NCI-H524 (cell line): ENCODE measurements at regions not wholly inside any gene's neighbourhood (a gene's known extent, or its start where the extent isn't known, plus 50 kb on each side); places are given as distances from the start of the nearest gene placed in this dataset.
"Not testable (repeated sequence)": the region's sequence is repeated elsewhere in the genome, so short reads cannot be mapped to it uniquely, and the experiment has no call there.

Experiments used
- DNase-seq, 2 experiments: peaks; one replicate each; lab custom pipeline; 2025; lab: John Stamatoyannopoulos, UW

GRCh38 chr7:106713452-106713851, 52.5 kb upstream of the CCDC71L start:
- DNase-seq, result not testable (repeated sequence)

- DNase-seq, result not testable (repeated sequence)
These were observed 53.9 kb upstream of the CCDC71L start for GRCh38 chr7:106714590-106715442.

DNA sequence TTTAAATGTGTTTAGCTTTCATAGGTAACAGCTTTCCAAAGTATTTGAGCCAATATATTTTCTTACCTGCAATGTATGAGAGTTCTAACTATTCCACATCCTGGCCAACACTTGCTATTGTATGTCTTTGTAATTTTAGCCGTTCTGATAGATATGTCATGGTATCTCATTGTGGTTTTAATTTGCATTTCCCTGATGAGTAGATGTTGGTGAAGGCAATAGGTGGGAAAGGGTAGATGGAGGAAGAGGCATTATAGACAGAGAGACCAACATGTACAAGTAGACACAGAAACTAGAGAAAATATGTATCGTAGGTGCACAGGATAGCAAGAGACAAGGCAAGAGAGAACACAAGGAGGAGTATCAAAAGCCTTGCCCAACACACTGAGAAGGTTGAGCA, 54.8 kb upstream of the CCDC71L start:
- DNase-seq, result no peak

GRCh38 chr7:106717254-106717954, 56.4 kb upstream of the CCDC71L start:
- no peak for DNase-seq

- no peak for DNase-seq
These were observed 57.3 kb upstream of the CCDC71L start for GRCh38 chr7:106717955-106718871.

DNA sequence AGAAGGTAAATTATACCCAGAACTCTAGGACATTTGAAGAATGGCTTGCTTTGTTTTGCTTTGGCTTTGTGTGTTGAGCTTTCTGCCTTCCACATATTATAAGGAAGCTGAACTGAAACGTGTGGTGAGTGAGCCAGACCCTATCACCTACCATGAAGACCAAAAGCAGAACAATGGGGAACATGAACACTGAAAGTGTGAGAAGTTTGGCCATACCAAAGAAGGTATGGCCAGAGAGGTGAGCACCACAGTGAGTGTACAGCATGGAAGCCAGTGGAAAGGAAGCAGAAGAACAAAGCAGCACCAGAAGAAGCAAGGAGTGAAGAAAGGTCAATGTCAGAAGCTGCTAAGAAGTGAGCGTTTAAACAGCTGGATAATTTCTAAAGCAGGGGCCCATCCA, 59.7 kb upstream of the CCDC71L start:
- DNase-seq, result no peak

DNA sequence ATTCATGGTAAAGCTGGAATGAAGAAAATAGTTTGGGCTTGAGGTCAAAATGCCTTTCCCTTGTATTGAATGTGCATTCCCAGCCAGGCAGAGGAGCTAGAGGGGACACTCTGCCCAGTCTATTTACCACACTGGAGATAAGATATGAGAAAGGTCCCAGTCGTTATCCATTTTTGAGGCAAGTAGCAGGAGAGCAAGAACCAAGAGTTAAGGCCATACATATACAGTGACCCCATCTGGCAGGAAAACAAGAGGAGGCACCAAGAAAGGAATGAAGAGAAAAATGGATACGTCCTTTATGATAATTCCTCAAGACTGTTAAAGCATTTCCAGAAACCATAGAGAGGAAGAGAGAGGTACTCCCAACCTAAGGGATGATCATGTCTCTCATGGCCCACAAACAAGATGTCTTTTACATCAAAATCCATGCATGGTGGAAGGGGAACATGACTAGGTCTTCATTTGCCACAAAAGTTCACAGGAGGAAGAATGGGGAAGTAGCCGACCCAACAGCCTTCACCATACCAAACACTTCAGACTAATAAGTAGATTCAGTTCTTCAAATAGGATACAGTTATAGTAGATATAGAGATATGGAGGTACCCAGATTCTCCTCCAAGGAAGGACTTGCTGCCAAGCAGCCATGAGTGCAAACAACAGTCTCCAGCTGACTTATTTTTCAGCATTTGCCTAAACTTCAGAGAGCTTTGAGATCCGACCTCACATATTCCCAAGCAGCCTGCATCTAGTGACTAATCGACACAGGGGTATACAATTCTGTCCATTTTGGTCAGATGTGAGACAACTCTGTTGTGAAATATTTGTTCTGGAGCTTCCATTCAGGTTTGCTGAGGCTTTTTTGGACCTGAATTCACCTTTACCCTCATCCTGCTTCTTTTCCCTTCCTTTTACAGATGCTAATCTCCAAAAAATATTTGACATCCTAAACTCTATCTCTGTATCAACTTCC, 61.1 kb upstream of the CCDC71L start:
- no peak for DNase-seq

- DNase-seq, result no peak
These were observed 62.4 kb upstream of the CCDC71L start for GRCh38 chr7:106723398-106723797.

- DNase-seq, result no peak
These were observed 68.9 kb upstream of the CCDC71L start for GRCh38 chr7:106729720-106730385.

- no peak for DNase-seq
These were observed 70.2 kb upstream of the CCDC71L start for GRCh38 chr7:106731187-106731586.

- no peak for DNase-seq
These were observed 70.9 kb upstream of the CCDC71L start for GRCh38 chr7:106731646-106732444.

DNA sequence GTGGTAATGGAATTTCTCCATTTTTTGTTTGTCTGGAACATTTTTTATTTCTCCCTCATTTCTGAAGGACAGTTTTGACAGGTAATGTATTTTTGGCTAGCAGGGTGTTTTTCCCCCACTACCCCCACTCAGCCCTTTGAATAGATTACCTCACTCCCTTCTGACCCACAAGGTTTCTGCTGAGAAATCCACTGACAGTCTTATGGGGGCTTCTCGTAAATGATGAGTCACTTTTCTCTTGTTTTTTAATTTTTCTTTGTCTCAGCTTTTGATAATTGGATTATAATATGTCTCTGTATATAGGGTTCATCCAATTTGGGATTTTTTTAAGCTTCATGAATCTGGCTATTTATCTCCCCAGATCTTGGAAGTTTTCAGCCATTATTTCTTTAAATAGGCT, 74.7 kb upstream of the CCDC71L start:
- DNase-seq, result no peak

GRCh38 chr7:106736123-106736507, 75.2 kb upstream of the CCDC71L start:
- DNase-seq, result no peak

DNA sequence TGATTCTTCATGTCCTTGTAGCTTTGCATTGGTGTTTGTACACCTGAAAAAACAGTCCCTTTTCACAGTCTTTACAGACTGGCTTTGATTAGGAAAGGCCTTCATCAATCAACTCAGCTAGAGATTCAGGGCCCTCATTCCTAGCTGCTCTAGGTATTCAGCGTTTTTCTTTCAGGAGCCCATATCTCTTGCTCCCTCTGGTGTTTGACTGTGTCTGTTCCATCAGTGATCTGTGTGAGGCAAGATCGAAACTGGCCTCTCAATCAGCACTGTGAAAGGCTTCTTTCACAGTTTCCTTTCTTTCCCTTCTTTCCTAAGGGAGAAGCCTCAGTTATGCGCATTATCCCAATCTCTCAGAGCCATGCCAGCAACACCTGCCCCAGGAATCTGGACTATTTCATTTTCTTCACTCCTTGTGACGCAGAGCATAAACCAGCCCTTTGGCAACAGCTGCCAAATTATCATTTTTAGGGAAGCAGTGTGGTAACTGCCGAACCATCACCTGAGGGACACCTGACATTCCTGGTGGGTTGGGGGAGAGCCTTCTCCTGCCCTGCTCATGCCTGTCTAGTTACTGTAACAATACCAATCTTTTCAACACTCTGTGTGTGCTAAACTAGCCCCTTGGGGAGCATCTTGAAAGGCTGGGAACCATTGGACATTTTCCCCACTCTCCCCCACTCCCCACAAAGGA, 75.7 kb upstream of the CCDC71L start:
- DNase-seq, result peak in 1 of 2 experiments; percentile 28

DNA sequence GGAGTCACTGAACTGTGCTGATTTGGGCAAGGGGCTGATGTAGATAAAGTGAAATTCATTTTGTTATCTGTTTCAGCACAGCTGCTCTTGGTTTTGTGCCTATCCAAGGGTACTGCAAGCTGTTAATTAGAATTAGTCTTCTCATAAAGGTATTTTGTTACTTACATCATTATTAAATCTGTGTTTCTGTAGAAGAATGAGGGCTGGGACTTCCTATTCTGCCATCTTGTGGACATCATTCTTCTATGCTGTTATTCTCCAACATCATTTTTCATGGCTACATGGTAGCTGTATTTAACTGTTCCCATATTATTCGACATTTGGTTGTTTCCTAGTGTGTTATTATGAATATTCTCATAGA, 76.2 kb upstream of the CCDC71L start:
- peak in 1 of 2 experiments; percentile 2 for DNase-seq

DNA sequence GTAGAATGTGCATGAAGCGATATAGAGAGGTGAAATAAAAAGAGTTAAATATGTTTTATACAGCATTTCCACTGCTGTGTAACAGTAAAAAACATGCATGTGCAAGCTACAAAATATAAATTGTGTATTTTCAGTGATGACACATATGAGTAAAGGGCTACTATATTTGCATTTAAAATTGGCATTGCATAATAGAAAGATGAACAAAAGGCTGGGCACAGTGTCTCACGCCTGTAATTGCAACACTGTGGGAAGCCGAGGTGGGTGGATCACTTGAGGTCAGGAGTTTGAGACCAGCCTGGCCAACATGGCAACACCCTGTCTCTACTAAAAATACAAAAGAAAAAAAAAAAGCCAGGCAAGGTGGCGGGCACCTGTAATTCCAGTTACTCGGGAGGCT, 79.8 kb upstream of the CCDC71L start:
- no peak for DNase-seq

GRCh38 chr7:106744563-106745091, 83.7 kb upstream of the CCDC71L start:
- DNase-seq, result no peak

- DNase-seq, result not testable (repeated sequence)
These were observed 86.3 kb upstream of the CCDC71L start for GRCh38 chr7:106747301-106747700.

- no peak for DNase-seq
These were observed 86.8 kb upstream of the CCDC71L start for GRCh38 chr7:106747804-106748203.
